ENCODE measurements at regions not wholly inside any gene's neighbourhood (a gene's known extent, or its start where the extent isn't known, plus 50 kb on each side); places are given as distances from the start of the nearest gene placed in this dataset.

- Mint-ChIP-seq H3K27ac (no peak overlapping the region), H3K4me1 (ENCODE audit: low read depth in 2 of 2) (peaks cover 7 to 15% of the 10 kb centered on the region in 2 donors), H3K27me3 (no peaks in the 10 kb centered on the region), H3K9me3 (no peaks in the 10 kb centered on the region), H3K4me3 (no peak overlapping the region), H3K36me3 (ENCODE audit: insufficient read depth) (peaks cover 8% of the 10 kb centered on the region)
- DNase-seq (no peak), ATAC-seq (replicated peaks) (no peak)
These were observed 316.2 kb upstream of the RGS6 start for GRCh38 chr14:71616013-71616412.

GRCh38 chr14:71618047-71618446 lies 314.2 kb upstream of the RGS6 start:
- Mint-ChIP-seq H3K36me3 (ENCODE audit: insufficient read depth) (peaks cover 8% of the 10 kb centered on the region), H3K4me1 (ENCODE audit: low read depth in 2 of 2) (peaks cover 5 to 15% of the 10 kb centered on the region in 2 donors), H3K9me3 (no peaks in the 10 kb centered on the region), H3K4me3 (no peak overlapping the region), H3K27ac (no peak overlapping the region), H3K27me3 (no peaks in the 10 kb centered on the region)
- DNase-seq (no peak), ATAC-seq (replicated peaks) (no peak)

- no peak for ATAC-seq (replicated peaks)
- no peak for DNase-seq
- H3K36me3 Mint-ChIP-seq (ENCODE audit: insufficient read depth) = peaks cover 10% of the 10 kb centered on the region
- H3K4me3 Mint-ChIP-seq = no peak overlapping the region
- H3K9me3 Mint-ChIP-seq = no peaks in the 10 kb centered on the region
- H3K4me1 Mint-ChIP-seq (ENCODE audit: low read depth in 2 of 2) = peaks cover 5 to 15% of the 10 kb centered on the region in 2 donors
- H3K27ac Mint-ChIP-seq = no peak overlapping the region
- H3K27me3 Mint-ChIP-seq = no peaks in the 10 kb centered on the region
These were observed 313.5 kb upstream of the RGS6 start for GRCh38 chr14:71618716-71619115.

GRCh38 chr14:71619472-71619871 lies 312.8 kb upstream of the RGS6 start:
- peaks cover 7 to 15% of the 10 kb centered on the region in 2 donors for H3K4me1 Mint-ChIP-seq (ENCODE audit: low read depth in 2 of 2)
- no peak for ATAC-seq (replicated peaks)
- no peak overlapping the region for H3K4me3 Mint-ChIP-seq
- H3K27me3 Mint-ChIP-seq = no peaks in the 10 kb centered on the region
- H3K9me3 Mint-ChIP-seq = no peaks in the 10 kb centered on the region
- no peak overlapping the region for H3K27ac Mint-ChIP-seq
- H3K36me3 Mint-ChIP-seq (ENCODE audit: insufficient read depth) = peaks cover 17% of the 10 kb centered on the region
- no peak for DNase-seq

GRCh38 chr14:71620401-71620800 lies 311.8 kb upstream of the RGS6 start:
- H3K9me3 Mint-ChIP-seq = no peaks in the 10 kb centered on the region
- ATAC-seq (replicated peaks) (no peak), DNase-seq (no peak)
- H3K4me3 Mint-ChIP-seq = no peak overlapping the region
- peaks cover 22% of the 10 kb centered on the region for H3K36me3 Mint-ChIP-seq (ENCODE audit: insufficient read depth)
- H3K4me1 Mint-ChIP-seq (ENCODE audit: low read depth in 2 of 2) = peaks cover 4 to 10% of the 10 kb centered on the region in 2 donors
- no peaks in the 10 kb centered on the region for H3K27me3 Mint-ChIP-seq
- H3K27ac Mint-ChIP-seq = peak overlapping the region in 1 of 2 donors; percentile 3

GRCh38 chr14:71621276-71621675 lies 311.0 kb upstream of the RGS6 start:
- no peak overlapping the region for H3K27ac Mint-ChIP-seq
- peaks cover 3% of the 10 kb centered on the region in 2 donors for H3K4me1 Mint-ChIP-seq (ENCODE audit: low read depth in 2 of 2)
- DNase-seq = no peak
- no peak overlapping the region for H3K4me3 Mint-ChIP-seq
- no peak for ATAC-seq (replicated peaks)
- H3K27me3 Mint-ChIP-seq = no peaks in the 10 kb centered on the region
- H3K9me3 Mint-ChIP-seq = no peaks in the 10 kb centered on the region
- peaks cover 24% of the 10 kb centered on the region for H3K36me3 Mint-ChIP-seq (ENCODE audit: insufficient read depth)

- ATAC-seq (replicated peaks) (no peak), DNase-seq (no peak)
- H3K27me3 Mint-ChIP-seq = no peaks in the 10 kb centered on the region
- H3K9me3 Mint-ChIP-seq = no peaks in the 10 kb centered on the region
- H3K4me1 Mint-ChIP-seq (ENCODE audit: low read depth in 2 of 2) = peaks cover 0 to 2% of the 10 kb centered on the region in 2 donors
- no peak overlapping the region for H3K4me3 Mint-ChIP-seq
- H3K36me3 Mint-ChIP-seq (ENCODE audit: insufficient read depth) = peaks cover 24% of the 10 kb centered on the region
- H3K27ac Mint-ChIP-seq = peak overlapping the region in 1 of 2 donors; percentile 36
These were observed 310.1 kb upstream of the RGS6 start for GRCh38 chr14:71621980-71622605.

GRCh38 chr14:71623939-71624338 lies 308.3 kb upstream of the RGS6 start:
- Mint-ChIP-seq H3K9me3 (no peaks in the 10 kb centered on the region), H3K36me3 (ENCODE audit: insufficient read depth) (peaks cover 28% of the 10 kb centered on the region), H3K27ac (no peak overlapping the region), H3K4me1 (ENCODE audit: low read depth in 2 of 2) (peaks cover 0 to 3% of the 10 kb centered on the region in 2 donors), H3K27me3 (no peaks in the 10 kb centered on the region), H3K4me3 (no peak overlapping the region)
- ATAC-seq (replicated peaks) = no peak
- DNase-seq = no peak

GRCh38 chr14:71625175-71625574 lies 307.1 kb upstream of the RGS6 start:
- Mint-ChIP-seq H3K27ac (no peak overlapping the region), H3K36me3 (ENCODE audit: insufficient read depth) (peaks cover 30% of the 10 kb centered on the region), H3K4me1 (ENCODE audit: low read depth in 2 of 2) (peaks cover 0 to 3% of the 10 kb centered on the region in 2 donors), H3K9me3 (no peaks in the 10 kb centered on the region), H3K27me3 (no peaks in the 10 kb centered on the region), H3K4me3 (no peak overlapping the region)
- DNase-seq (no peak), ATAC-seq (replicated peaks) (no peak)

- Mint-ChIP-seq H3K27me3 (no peaks in the 10 kb centered on the region), H3K27ac (no peak overlapping the region), H3K4me3 (no peak overlapping the region), H3K9me3 (no peaks in the 10 kb centered on the region), H3K4me1 (ENCODE audit: low read depth in 2 of 2) (peaks cover 0 to 3% of the 10 kb centered on the region in 2 donors), H3K36me3 (ENCODE audit: insufficient read depth) (peaks cover 24% of the 10 kb centered on the region)
- ATAC-seq (replicated peaks) (no peak), DNase-seq (no peak)
These were observed 306.1 kb upstream of the RGS6 start for GRCh38 chr14:71625891-71626701.

GRCh38 chr14:71628433-71628832 lies 303.8 kb upstream of the RGS6 start:
- Mint-ChIP-seq H3K9me3 (peaks cover 0 to 2% of the 10 kb centered on the region in 2 donors), H3K4me1 (ENCODE audit: low read depth in 2 of 2) (peaks cover 0 to 3% of the 10 kb centered on the region in 2 donors), H3K36me3 (ENCODE audit: insufficient read depth) (peaks cover 32% of the 10 kb centered on the region), H3K27ac (no peak overlapping the region), H3K4me3 (no peak overlapping the region), H3K27me3 (no peaks in the 10 kb centered on the region)
- ATAC-seq (replicated peaks) (no peak), DNase-seq (no peak)

GRCh38 chr14:71629250-71629649 lies 303.0 kb upstream of the RGS6 start:
- Mint-ChIP-seq H3K36me3 (ENCODE audit: insufficient read depth) (peaks cover 25% of the 10 kb centered on the region), H3K27ac (no peak overlapping the region), H3K9me3 (peaks cover 0 to 7% of the 10 kb centered on the region in 2 donors), H3K27me3 (no peaks in the 10 kb centered on the region), H3K4me3 (no peak overlapping the region), H3K4me1 (ENCODE audit: low read depth in 2 of 2) (peaks cover 0 to 2% of the 10 kb centered on the region in 2 donors)
- DNase-seq (no peak), ATAC-seq (replicated peaks) (no peak)

GRCh38 chr14:71629765-71630492 lies 302.3 kb upstream of the RGS6 start:
- peaks cover 26% of the 10 kb centered on the region for H3K36me3 Mint-ChIP-seq (ENCODE audit: insufficient read depth)
- peaks cover 0 to 7% of the 10 kb centered on the region in 2 donors for H3K9me3 Mint-ChIP-seq
- ATAC-seq (replicated peaks) (no peak), DNase-seq (no peak)
- no peak overlapping the region for H3K4me3 Mint-ChIP-seq
- no peaks in the 10 kb centered on the region for H3K27me3 Mint-ChIP-seq
- H3K27ac Mint-ChIP-seq = no peak overlapping the region
- peaks cover 0 to 2% of the 10 kb centered on the region in 2 donors for H3K4me1 Mint-ChIP-seq (ENCODE audit: low read depth in 2 of 2)

Data from effector memory CD8-positive, alpha-beta T cell (primary cell).